HL-60/S4 treated with retinoic acid at 250 ng/mL for 4 days and 3 days (cell line): ENCODE measurements at regions not wholly inside any gene's neighbourhood (a gene's known extent, or its start where the extent isn't known, plus 50 kb on each side); places are given as distances from the start of the nearest gene placed in this dataset.

ENCODE experiments used
- in situ Hi-C: fragments of 300-500 bp; cut with MboI; formaldehyde crosslinking; loops from 2 replicates; pipeline ENCODE4 v1.7.0; 2022; ENCODE audit warnings: low sequenced_read_pairs

DNA sequence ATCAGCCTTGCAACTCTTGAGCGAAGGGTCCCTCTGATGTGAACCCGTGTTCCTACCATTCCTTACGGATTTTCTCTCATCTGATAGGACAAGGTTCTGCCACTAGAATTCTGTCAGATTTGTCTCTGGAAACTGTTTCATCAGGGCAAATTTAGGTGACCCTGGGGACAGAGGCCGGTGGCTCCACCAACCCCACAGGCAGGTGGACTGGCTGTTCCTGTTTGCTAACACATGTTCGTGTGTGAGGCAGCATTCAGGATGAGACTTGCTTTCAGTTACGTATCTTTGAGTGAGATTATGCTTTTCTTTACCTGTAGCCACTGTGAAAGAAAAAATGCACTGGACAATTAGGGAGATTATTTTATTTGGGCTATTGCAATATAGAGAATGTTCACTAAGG, 449.9 kb downstream of the INHBA start:
- in situ Hi-C loops = no loop called here

- in situ Hi-C loops = no loop called here
These were observed 450.3 kb downstream of the INHBA start for GRCh38 chr7:41252551-41252950.

- in situ Hi-C loops = no loop called here
These were observed 455.6 kb downstream of the INHBA start for GRCh38 chr7:41247143-41247865.

DNA sequence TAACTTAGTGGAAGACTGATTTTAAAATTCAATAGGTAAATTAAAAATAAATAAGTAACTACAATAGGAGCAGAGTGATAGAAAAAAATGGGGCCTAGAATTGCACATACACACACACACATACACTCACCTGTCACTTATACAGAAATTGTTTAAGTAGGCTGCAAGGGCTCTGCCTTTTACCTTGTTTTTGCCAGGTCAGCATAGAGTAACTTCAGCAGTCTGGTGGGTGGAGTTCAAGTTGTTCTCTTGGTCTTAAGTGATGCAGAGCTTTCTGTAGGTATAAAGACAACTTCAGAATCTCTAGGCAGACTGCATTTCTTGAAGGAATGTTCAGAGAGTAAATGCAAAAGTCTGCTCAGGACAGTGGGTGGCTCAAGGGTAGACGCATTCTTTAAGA, 457.0 kb downstream of the INHBA start:
- in situ Hi-C loops = no loop called here

GRCh38 chr7:41244246-41244645, 458.6 kb downstream of the INHBA start:
- in situ Hi-C loops = no loop called here

DNA sequence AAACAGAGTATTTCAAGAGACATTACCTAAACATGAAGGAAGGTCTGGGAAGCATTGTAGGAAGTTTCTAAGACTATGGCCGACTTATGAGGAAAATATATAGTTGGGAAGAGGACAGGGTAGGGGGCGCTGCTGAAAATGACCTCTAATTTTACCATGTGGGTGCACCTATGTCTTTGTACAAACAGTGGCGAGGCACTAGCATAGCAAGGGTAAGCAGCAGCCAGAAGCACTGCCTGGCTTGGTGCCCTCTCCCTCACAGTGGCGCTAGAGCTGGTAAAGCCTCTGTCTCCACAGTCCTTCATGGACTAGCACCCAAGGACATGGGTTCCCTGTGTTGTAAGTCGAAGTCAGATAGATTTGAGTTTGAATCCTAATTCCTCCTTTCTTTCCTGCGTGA, 461.2 kb downstream of the INHBA start:
- in situ Hi-C loops = no loop called here

GRCh38 chr7:41239596-41239995, 463.3 kb downstream of the INHBA start:
- in situ Hi-C loops = no loop called here

- in situ Hi-C loops = no loop called here
These were observed 464.0 kb downstream of the INHBA start for GRCh38 chr7:41238851-41239331.

GRCh38 chr7:41237956-41238355, 464.9 kb downstream of the INHBA start:
- in situ Hi-C loops = no loop called here

- in situ Hi-C loops = no loop called here
These were observed 470.8 kb downstream of the INHBA start for GRCh38 chr7:41232086-41232485.

GRCh38 chr7:41224063-41224763, 478.7 kb downstream of the INHBA start:
- in situ Hi-C loops = no loop called here

DNA sequence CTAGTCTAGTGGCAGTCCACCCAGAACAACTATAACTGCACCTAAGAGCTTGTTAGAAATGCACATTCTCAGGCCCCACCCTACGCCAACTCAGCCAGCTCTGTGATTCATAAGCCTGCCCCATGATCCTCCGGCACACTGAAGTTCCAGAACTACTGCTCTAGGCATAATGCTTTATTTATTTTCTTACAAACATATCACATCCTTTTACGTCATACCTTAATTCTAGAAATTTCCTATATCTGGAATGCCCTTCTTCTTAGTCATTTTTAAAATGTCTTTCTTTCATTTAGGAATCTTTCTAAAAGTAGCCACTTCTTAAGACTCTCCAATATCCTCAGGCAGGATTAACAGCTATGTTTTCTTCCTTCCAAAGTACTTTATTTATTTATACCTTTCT, 480.1 kb downstream of the INHBA start:
- in situ Hi-C loops = no loop called here

GRCh38 chr7:41220266-41220665, 482.6 kb downstream of the INHBA start:
- in situ Hi-C loops = no loop called here

DNA sequence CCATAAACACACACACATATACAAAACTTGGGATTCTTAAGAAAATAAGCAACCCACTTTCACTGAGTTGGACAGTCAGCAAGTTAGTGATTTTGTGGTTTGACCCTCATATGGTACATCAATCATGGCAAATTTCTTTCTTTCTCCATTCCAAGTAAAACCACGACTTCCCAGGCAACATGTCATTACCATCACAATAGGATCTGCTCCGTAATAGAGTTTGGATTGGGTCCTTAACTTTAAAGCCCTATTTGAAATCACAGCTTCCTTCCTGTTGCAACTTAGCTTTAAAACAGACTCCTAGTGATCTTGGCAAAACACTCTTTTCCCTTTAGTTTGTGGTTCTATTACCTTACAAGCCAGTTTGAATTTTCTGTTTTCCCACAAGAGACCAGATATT, 483.6 kb downstream of the INHBA start:
- in situ Hi-C loops = no loop called here

DNA sequence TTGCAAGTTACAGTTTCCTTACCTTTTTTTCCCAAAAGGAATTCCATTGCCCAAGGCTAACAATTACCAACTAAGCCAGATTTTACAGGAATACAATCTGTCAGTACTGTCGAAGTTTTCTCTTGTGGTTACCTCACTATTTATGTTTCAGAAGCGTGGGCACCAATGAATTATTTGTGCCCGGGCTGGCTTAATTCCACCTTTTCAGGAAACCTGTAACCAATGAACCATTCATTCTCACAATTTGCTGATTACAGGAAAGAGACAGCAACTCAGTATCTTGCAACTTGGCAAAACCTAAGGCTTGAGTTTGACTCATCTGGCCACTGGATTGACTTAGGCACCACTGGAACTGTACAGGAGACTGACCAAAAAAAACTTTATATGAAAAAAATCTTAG, 485.6 kb downstream of the INHBA start:
- in situ Hi-C loops = no loop called here

GRCh38 chr7:41207141-41207540, 495.7 kb downstream of the INHBA start:
- in situ Hi-C loops = no loop called here

DNA sequence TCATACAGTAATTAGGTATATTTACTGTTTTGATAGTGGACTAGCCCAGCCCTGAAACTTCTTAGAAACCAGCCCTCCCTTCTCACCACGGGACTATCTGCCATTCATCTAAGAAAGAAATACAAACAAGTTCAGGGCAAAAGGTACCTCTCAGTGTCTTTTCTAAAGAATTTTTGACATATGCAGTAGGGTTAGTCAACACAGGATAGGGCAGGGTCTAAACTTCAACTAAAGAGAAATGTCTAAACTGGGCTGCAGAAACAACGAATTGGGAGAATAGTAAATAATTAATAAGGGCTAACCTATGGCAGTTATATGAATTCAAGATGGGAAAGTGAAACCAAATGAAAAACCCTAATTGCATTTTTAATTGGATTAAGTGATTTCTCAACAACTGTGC, 496.6 kb downstream of the INHBA start:
- in situ Hi-C loops = no loop called here

- in situ Hi-C loops = no loop called here
These were observed 497.3 kb downstream of the INHBA start for GRCh38 chr7:41205600-41205999.

DNA sequence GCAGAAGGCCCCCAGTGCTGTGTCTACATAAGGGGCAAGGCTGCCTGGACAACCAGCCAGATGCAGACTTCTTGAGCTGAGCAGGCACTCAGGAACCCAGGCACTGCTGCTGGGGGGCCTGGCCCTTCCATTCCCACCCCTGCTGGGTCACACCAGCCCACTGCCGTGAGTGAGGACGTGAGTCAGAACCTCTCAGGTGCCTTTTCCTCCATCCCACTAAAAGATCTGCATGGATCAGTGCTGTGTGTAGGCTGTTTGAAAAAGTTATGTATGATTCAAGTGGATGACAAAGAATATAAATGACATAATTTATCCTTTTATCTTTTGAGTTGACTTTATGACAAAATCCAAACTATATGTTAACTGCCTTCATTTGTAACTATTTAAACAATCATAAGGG, 499.3 kb downstream of the INHBA start:
- in situ Hi-C loops = no loop called here

GRCh38 chr7:41201021-41201420, 501.9 kb downstream of the INHBA start:
- in situ Hi-C loops = no loop called here

DNA sequence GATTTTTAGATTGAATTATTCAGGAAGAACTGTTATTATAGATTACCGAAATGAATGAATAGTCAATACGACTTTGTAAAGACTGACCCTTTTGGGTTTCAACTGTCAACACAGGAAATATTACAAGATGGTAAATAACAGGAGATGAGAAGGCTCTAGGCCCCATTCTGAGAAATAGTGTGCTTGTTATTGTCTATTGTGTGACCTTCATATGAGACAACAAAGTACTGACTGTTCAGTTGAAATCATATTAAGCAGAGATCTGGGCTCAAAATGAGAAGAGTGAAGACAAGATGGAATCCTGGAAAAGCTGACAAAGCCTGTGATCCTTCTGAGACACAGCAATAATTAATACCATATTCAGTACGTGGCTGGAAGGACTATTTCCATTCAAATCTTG, 503.8 kb downstream of the INHBA start:
- in situ Hi-C loops = no loop called here

GRCh38 chr7:41198502-41198901, 504.4 kb downstream of the INHBA start:
- in situ Hi-C loops = no loop called here

GRCh38 chr7:41197769-41198168, 505.1 kb downstream of the INHBA start:
- in situ Hi-C loops = no loop called here
